HG02870 (cell line): ENCODE measurements at regions not wholly inside any gene's neighbourhood (a gene's known extent, or its start where the extent isn't known, plus 50 kb on each side); places are given as distances from the start of the nearest gene placed in this dataset.
"Not testable (repeated sequence)": the region's sequence is repeated elsewhere in the genome, so short reads cannot be mapped to it uniquely, and the experiment has no call there.

Experiments
- ATAC-seq: cut with Tn5 transposase; IDR thresholded peaks from one replicate; pipeline ENCODE4 v1.9.1; 2021; ENCODE audit warnings: mild to moderate bottlenecking, moderate library complexity; ENCODE audit not compliant: unreplicated experiment

- ATAC-seq: no peak
These were observed 200.3 kb upstream of the ZWINT start for GRCh38 chr10:56561336-56561735.

DNA sequence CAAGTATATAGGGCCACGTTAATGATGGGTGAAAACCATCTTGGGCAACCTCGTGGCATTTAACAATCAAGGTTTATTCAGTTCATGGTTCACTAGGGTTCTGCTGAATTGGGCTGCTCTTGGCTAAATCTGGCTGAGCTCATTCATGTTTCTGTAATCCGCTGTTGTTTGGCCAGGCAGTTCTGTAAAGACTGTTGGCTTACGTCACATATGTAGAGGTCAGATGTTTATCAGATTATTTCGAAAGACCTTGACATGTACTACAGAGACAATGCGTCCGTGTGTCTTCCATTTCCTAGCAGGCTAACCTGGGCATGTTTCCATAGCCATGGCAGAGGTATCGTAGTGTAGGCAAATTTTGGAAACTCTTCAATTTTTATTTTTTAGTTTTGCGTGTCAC is 190.0 kb upstream of the ZWINT start:
- no peak for ATAC-seq

GRCh38 chr10:56547163-56547562 is 186.1 kb upstream of the ZWINT start:
- ATAC-seq: no peak

- ATAC-seq: no peak
These were observed 176.9 kb upstream of the ZWINT start for GRCh38 chr10:56537984-56538383.

DNA sequence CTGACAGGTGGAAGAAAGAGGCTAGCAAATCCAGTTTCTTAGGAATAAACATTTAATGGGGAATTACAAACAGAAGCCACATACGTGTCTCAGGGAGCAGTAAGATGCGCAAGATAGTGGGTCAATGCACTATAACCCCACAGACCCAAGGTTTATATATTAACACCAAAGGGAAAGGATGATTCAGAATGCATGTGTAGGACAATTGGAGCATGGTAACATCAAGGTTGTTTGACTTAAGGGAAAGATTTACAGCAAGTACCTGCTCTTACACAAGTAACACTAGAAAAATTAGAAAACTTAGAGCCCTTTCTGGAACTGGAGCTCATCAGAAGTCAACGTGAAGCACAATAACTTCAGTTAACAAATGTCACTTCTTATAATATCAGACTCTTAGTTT is 161.1 kb upstream of the ZWINT start:
- no peak for ATAC-seq

DNA sequence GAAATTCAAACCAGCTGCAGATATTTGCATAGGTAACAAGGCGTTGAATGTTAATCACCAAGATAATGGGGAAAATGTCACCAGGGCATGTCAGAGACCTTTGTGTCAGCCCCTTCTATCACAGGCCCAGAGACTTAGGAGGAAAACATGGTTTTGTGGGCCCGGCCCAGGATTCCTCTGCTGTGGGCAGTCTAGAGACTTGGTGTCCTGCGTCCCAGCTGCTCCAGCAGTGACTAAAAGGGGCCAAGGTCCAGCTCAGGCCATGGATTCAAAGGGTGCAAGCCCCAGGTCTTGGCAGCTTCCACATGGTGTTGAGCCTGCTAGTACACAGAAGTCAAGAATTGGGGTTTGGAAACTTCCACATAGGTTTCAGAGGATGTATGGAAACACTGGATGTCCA is 147.5 kb upstream of the ZWINT start:
- no peak for ATAC-seq

DNA sequence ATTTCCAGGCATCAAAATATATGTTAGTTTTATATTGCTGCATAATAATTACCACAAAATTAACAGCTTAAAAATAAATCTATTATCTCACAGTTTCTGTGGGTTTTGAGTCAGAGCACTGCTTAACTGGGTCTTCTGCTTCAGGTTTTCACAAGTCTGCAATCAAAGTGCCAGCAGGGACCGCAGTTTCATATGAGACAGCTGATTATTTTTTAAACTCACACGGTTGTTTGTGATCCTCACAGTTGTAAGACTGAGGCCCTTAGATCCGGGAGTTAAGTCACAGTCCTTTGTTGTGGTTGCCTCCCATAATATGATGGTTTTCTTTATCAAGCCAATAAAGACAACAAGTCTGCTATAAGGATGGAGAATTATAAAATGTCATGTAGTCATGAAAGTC is 146.0 kb upstream of the ZWINT start:
- no peak for ATAC-seq

DNA sequence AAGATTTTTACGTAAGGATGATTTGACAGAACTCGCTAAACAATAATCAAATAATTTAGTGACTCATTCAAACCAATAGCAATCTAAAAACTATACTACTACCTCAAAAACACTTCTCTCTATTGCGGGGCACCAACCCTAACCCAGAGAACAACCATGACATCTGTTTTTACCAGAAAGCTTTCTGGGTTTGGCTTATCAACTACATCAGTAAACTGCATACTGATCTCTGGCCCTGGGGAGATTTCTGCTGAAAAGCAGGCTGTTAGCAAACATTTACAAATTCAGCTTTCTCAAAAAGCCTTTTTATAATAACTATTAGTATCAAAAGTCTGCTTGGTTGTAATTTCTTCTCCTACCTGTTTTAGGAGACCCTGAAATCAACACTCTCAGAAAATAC is 144.5 kb upstream of the ZWINT start:
- no peak for ATAC-seq

DNA sequence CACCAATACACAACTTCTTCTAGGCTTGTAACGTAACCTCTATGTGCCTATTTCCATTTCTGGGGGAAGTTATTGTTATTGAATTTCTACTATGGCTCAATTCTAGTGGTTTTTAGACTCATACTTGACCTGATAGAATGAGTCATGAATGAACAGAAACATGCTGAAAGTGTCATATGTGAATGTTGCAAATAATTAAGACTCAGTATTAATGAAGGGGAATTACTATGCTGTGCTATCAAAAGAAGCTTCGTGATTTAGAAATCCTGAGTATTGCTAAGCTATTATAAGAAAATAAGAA is 135.1 kb upstream of the ZWINT start:
- ATAC-seq: no peak

GRCh38 chr10:56487746-56488145 is 126.7 kb upstream of the ZWINT start:
- no peak for ATAC-seq

DNA sequence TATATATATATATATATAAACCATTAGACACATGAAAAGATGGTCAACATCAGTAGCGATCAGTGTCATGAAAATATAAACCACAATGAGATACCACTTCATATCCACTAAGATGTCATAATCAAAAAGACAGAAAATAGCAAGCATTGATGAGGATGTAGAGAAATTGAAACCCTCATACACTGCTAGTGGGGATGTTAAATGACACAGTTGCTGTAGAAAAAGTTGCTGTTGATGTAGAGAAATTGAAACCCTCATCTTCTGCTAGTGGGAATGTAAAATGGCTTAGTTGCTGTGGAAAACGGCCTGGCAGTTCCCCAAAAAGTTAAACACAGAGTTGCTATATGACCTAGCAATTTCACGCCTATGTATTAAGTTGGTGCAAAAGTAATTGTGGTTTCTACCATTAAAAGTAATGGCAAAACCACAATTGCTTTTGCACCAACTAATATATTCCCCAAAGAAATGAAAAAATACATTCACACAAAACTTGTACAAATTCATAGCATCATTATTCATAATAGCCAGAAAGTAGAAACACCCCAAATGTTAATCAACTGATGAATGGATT is 120.5 kb upstream of the ZWINT start:
- ATAC-seq: no peak

DNA sequence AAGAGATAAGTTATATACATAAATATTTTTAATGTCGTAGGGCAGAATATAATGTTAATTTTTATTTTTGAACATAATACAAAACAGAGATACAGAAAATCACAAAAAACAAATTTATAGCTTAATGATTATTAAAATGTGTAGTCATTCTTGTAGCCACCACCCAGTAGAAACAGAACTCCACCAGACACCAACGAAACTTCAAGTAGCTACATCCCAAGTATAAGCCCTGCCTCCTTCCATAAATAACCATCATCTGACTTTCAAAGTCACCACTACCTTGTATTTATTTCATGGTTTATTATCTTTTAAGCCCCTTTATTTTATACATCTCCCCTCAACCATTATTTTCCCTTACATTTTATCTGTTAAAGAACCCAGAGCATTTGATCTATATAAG is 111.9 kb upstream of the ZWINT start:
- no peak for ATAC-seq

DNA sequence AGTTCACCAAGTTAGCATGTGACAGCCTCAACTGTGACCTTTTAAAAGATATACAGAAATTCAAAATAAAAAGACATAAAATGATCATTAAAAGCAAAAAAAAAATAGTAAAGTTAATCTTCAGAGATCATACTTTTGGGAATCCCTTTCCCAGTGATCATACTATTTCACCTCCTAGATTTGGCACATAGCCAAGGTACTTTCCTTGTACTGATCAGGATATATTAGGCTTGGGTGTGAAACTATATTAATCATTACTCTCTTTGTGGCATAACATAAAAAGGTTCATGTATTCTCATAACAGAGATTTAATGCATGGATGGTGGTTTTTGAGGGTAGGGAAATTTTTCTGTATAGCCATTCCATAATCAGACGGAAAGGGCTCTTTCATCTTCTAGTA is 109.6 kb upstream of the ZWINT start:
- ATAC-seq: no peak

- no peak for ATAC-seq
These were observed 108.4 kb upstream of the ZWINT start for GRCh38 chr10:56469482-56469881.

DNA sequence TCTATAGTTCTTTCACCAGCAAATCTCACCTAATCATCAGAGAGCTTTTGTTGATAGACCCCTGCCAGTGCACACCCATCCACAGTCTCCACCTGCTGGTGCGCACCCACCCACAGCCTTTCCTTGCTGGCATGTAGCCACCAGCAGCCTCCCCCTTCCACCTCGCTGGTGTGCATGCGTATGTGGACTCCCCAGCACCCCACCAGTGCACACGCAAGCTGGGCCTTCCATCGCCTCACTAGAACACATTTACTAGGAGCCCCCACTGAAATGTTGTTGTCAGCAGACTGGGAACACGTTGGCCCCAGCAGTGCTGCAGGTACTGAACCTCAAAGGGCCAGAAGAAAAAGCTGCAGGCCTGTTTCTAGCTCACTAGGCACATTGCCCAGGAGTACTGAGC is 104.9 kb upstream of the ZWINT start:
- no peak for ATAC-seq

DNA sequence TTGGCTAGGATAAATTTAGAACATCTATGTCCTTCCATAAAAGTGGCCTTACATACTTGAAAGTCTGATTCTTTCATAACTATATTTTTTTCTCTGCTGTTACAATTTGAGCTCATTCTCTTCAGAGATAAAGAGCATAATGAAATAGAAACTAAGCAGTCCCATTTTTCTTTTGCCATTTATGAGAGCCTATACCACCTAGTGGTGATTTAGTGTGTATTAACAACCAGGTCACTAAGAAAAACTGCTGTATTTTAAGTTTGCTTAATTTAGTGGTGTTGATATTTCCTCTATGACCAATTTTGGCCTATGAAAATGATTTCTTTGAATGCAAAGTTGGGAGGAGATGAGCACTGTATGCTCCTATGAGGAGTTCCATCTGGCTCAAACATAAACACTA is 88.7 kb upstream of the ZWINT start:
- no peak for ATAC-seq

DNA sequence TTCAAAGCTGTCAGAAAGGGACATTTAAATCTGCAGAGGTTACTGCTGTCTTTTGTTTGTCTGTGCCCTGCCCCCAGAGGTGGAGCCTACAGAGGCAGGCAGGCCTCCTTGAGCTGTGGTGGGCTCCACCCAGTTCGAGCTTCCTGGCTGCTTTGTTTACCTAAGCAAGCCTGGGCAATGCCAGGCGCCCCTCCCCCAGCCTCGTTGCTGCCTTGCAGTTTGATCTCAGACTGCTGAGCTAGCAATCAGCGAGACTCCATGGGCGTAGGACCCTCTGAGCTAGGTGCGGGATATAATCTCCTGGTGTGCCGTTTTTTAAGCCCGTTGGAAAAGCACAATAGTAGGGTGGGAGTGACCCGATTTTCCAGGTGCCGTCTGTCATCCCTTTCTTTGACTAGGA is 86.6 kb upstream of the ZWINT start:
- ATAC-seq: not testable (repeated sequence)

DNA sequence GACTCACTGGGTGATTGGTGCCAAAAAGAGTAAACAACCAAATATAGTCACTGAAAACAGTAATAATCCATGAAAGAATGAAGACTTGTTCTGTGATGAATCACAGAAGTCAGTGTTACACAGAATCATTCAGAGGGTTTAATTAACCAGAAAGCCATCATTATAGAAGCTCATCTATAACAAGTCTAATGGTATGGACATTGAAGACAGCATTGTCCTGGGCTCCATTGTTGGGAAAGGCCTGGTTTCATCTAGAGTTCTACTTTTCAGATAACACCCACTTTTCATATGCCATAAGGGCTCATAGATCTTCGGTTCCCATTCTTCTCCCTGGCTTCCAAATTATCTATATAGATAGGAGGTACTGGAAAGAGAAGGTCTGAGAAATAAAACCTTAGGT is 80.3 kb upstream of the ZWINT start:
- not testable (repeated sequence) for ATAC-seq
